Adrenal gland (tissue), 9 donors: ENCODE measurements at regions not wholly inside any gene's neighbourhood (a gene's known extent, or its start where the extent isn't known, plus 50 kb on each side); places are given as distances from the start of the nearest gene placed in this dataset.

Experiments used
- DNase-seq, 7 donors: peaks; one replicate each; pipeline ENCODE4 v3.0.0-alpha.2; 2019 to 2020
- H3K27ac ChIP-seq, 5 donors: fragments of 200-600 bp; sonication (generic) in 4 of 5; 1 replicate in 3 of 5; 2 replicates in 2 of 5; pipeline versions ENCODE4 v1.5.1 to v1.8.0; 2016 to 2020; ENCODE audit warnings: mild to moderate bottlenecking in 1 of 5
- H3K27me3 ChIP-seq: fragments of 200-600 bp; 2 replicates; pipeline ENCODE4 v1.8.0; 2021
- H3K36me3 ChIP-seq, 2 donors: fragments of 200-600 bp; replicated peaks in 1 of 2; 1 replicate in 1 of 2; 2 replicates in 1 of 2; pipeline versions ENCODE4 v1.5.1 to v1.8.0; 2018 to 2022
- H3K4me1 ChIP-seq, 2 donors: fragments of 200-600 bp; replicated peaks in 1 of 2; 1 replicate in 1 of 2; 2 replicates in 1 of 2; pipeline versions ENCODE4 v1.5.1 to v1.8.0; 2018 to 2021
- H3K4me3 ChIP-seq, 4 donors: fragments of 200-600 bp; sonication (generic) in 3 of 4; one replicate each; pipeline ENCODE4 v1.5.1; 2016 to 2018
- H3K9me3 ChIP-seq, 3 donors: fragments of 200-600 bp; sonication (generic) in 1 of 3; replicated peaks in 1 of 3; 1 replicate in 2 of 3; 2 replicates in 1 of 3; pipeline versions ENCODE4 v1.5.1 to v1.8.0; 2016 to 2021
- CTCF ChIP-seq, 6 experiments: fragments of 450-650 bp in 4 of 6; fragments of 200-600 bp in 2 of 6; sonication (generic) in 1 of 6; IDR thresholded peaks; 1 replicate in 5 of 6; 2 replicates in 1 of 6; pipeline versions ENCODE4 v1.5.1 to v1.8.0; 2016 to 2021; ENCODE audit warnings: antibody characterized with exemption in 6 of 6, mild to moderate bottlenecking in 2 of 6, moderate library complexity in 1 of 6
- POLR2A ChIP-seq, 2 donors: fragments of 450-650 bp; IDR thresholded peaks; one replicate each; pipeline ENCODE4 v1.6.1; 2017; ENCODE audit warnings: antibody characterized with exemption in 2 of 2, mild to moderate bottlenecking in 2 of 2, moderate library complexity in 1 of 2
- WGBS, 4 donors: extraction: QIAGEN DNeasy Blood & Tissue Kit in 2 of 4; methylation state at CpG; one replicate each; pipeline versions ENCODE4 v1.1.5 to v1.1.7; 2013 to 2017; 5-methylcytosine and 5-hydroxymethylcytosine counted together
- intact Hi-C, 2 donors: fragments of 100-400 bp; cut with DNase I; formaldehyde crosslinking; loops; one replicate each; pipeline versions ENCODE4 v1.14.1 to v1.15.0; 2022 to 2023
- donor health status: healthy with polysubstance abuse.
- donor health status: Bipolar disorder and iron deficiency.
- donor health status: DM: yes; HTN: yes; CAD: no.
- donor health status: DM: no; HTN: no; CAD: no.
- donor health status: DM: no; HTN: no; CAD: no.

DNA sequence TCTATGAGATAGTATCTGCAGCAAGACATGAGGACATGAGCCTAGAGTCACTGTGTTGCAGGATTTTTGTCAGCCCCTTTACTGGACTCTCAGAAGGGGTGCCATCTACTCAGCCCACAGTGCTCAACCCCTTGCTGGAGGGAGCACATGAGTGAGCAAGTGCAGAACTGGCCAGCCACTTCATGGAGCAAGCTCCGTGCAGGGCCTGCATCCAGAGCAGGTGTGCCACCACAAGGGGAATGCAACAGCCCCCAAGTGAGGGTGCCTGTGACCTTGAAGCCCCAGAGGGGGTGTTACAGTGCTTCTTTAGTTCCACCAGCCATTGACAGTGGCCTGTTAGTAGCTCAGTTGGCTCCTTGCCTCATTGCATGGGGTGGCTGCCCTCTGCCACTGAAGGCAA lies 649.7 kb downstream of the PLPP3 start:
- 80 to 89% methylated on average over 1 of the region's 1 CpG; no CpG with 5 or more reads in 2 of the 4 donors for WGBS, 4 donors
- Histone ChIP-seq H3K4me1 (no peaks in the 10 kb centered on the region), H3K4me3 (no peak overlapping the region), H3K27ac (no peak overlapping the region), H3K36me3 (no peaks in the 10 kb centered on the region), H3K9me3 (no peaks in the 10 kb centered on the region), H3K27me3 (no peaks in the 10 kb centered on the region)
- TF ChIP-seq POLR2A (IDR thresholded peaks at IDR 0.05) (no peak), CTCF (IDR thresholded peaks at IDR 0.05) (no peak)
- intact Hi-C loops: no loop called here
- no peak for DNase-seq

- Histone ChIP-seq H3K36me3 (no peaks in the 10 kb centered on the region), H3K27ac (no peak overlapping the region), H3K9me3 (no peaks in the 10 kb centered on the region), H3K27me3 (no peaks in the 10 kb centered on the region), H3K4me1 (no peaks in the 10 kb centered on the region), H3K4me3 (no peak overlapping the region)
- no peak for DNase-seq
- 65 to 83% (median 78%) methylated on average over 2 of the region's 2 CpGs for WGBS, 4 donors
- TF ChIP-seq POLR2A (IDR thresholded peaks at IDR 0.05) (no peak), CTCF (IDR thresholded peaks at IDR 0.05) (no peak)
- intact Hi-C loops: no loop called here
Measured at GRCh38 chr1:55928576-55928975, 650.8 kb downstream of the PLPP3 start.

DNA sequence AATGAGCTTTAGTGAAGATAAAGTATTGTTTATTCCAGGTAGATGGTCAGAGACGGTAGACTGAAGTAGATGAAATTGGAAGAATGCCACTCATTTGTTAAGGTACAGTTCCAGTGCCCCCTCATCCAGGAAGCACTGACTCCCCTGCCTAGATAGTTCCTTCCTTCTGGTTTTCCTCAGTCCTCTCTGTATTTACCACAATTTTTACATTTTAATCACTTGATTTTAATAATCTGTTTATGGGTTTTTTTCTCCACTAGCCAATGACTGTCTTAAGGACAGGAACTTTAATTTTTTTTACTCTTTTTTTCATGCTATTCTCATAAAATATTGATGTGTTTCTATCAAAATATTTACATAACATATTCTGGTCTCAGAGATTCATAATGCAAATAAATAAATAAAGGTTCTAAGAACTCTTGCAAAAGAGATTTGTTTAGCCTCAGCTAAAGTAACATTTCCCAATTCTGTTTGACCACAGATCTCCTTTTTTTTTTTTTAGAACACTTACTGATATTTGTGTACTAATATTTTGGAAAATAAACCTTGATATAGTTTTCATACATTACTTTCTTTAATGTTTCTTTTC lies 651.6 kb downstream of the PLPP3 start:
- H3K9me3 ChIP-seq: no peaks in the 10 kb centered on the region
- intact Hi-C loops: no loop called here
- DNase-seq: no peak
- no peak overlapping the region for H3K27ac ChIP-seq
- no peaks in the 10 kb centered on the region for H3K27me3 ChIP-seq
- H3K4me1 ChIP-seq: no peaks in the 10 kb centered on the region
- 63 to 79% (median 76%) methylated on average over 1 of the region's 1 CpG for WGBS, 4 donors
- TF ChIP-seq POLR2A (IDR thresholded peaks at IDR 0.05): no peak
- no peak for TF ChIP-seq CTCF (IDR thresholded peaks at IDR 0.05)
- H3K4me3 ChIP-seq: no peak overlapping the region
- H3K36me3 ChIP-seq: no peaks in the 10 kb centered on the region

DNA sequence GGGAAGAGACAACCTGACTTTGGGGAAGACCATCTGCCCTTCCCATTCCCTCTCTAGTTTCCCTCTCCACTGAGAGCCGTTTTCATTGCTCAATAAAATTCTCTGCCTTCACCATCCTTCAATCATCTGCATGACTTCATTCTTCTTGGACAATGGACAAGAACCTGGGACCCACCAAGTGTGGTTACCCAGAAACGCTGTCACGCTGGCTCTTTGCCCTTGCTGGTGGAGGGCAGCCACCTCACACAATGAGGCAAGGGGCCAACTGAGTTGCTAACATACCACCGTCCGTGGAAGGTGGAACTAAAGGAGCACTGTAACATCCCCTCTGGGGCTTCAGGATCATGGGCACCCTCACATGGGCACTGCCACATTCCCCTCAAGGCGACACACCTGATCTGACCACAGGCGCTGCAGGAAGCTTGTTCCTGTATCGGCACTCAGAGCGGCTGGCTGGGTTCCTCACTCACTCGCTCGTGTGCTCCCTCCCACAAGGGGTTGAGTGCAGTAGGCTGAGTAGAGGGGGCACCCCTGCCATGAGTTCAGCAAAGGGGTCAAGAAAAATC lies 652.4 kb downstream of the PLPP3 start:
- Histone ChIP-seq H3K4me3 (no peak overlapping the region), H3K27me3 (no peaks in the 10 kb centered on the region), H3K27ac (no peak overlapping the region), H3K36me3 (no peaks in the 10 kb centered on the region), H3K9me3 (no peaks in the 10 kb centered on the region), H3K4me1 (no peaks in the 10 kb centered on the region)
- intact Hi-C loops: no loop called here
- TF ChIP-seq POLR2A (IDR thresholded peaks at IDR 0.05) (no peak), CTCF (IDR thresholded peaks at IDR 0.05) (no peak)
- 82 to 91% (median 86%) methylated on average over 10 to 11 of the region's 11 CpGs for WGBS, 4 donors
- DNase-seq: no peak
